ENCODE measurements at regions not wholly inside any gene's neighbourhood (a gene's known extent, or its start where the extent isn't known, plus 50 kb on each side); places are given as distances from the start of the nearest gene placed in this dataset.
"Not testable (repeated sequence)": the region's sequence is repeated elsewhere in the genome, so short reads cannot be mapped to it uniquely, and the experiment has no call there.

GRCh38 chr9:102461156-102461819, 533.8 kb upstream of the CYLC2 start:
- Histone ChIP-seq H3K36me3 (ENCODE audit: control insufficient read depth, insufficient read depth, low read length) (no peaks in the 10 kb centered on the region), H3K4me3 (ENCODE audit: low read depth, low read length) (no peak overlapping the region), H3K27me3 (ENCODE audit: control insufficient read depth, insufficient read depth, low read length) (no peaks in the 10 kb centered on the region), H3K27ac (ENCODE audit: low read depth, low read length) (no peak overlapping the region), H3K9me3 (ENCODE audit: control insufficient read depth, insufficient read depth, low read depth, low read length) (no peaks in the 10 kb centered on the region), H3K9ac (ENCODE audit: low read length) (no peak overlapping the region), H3K4me1 (ENCODE audit: control insufficient read depth, insufficient read depth, low read length) (no peaks in the 10 kb centered on the region)

- Histone ChIP-seq H3K36me3 (ENCODE audit: control insufficient read depth, insufficient read depth, low read length) (no peaks in the 10 kb centered on the region), H3K9ac (ENCODE audit: low read length) (no peak overlapping the region), H3K4me1 (ENCODE audit: control insufficient read depth, insufficient read depth, low read length) (no peaks in the 10 kb centered on the region), H3K4me3 (ENCODE audit: low read depth, low read length) (no peak overlapping the region), H3K27me3 (ENCODE audit: control insufficient read depth, insufficient read depth, low read length) (no peaks in the 10 kb centered on the region), H3K27ac (ENCODE audit: low read depth, low read length) (no peak overlapping the region), H3K9me3 (ENCODE audit: control insufficient read depth, insufficient read depth, low read depth, low read length) (no peaks in the 10 kb centered on the region)
Measured at GRCh38 chr9:102459828-102460227, 535.3 kb upstream of the CYLC2 start.

GRCh38 chr9:102456562-102456961, 538.6 kb upstream of the CYLC2 start:
- H3K36me3 ChIP-seq (ENCODE audit: control insufficient read depth, insufficient read depth, low read length): no peaks in the 10 kb centered on the region
- H3K9me3 ChIP-seq (ENCODE audit: control insufficient read depth, insufficient read depth, low read depth, low read length): no peaks in the 10 kb centered on the region
- no peaks in the 10 kb centered on the region for H3K4me1 ChIP-seq (ENCODE audit: control insufficient read depth, insufficient read depth, low read length)
- H3K27ac ChIP-seq (ENCODE audit: low read depth, low read length): no peak overlapping the region
- no peak overlapping the region for H3K4me3 ChIP-seq (ENCODE audit: low read depth, low read length)
- H3K9ac ChIP-seq (ENCODE audit: low read length): no peak overlapping the region
- no peaks in the 10 kb centered on the region for H3K27me3 ChIP-seq (ENCODE audit: control insufficient read depth, insufficient read depth, low read length)

GRCh38 chr9:102445906-102446305, 549.2 kb upstream of the CYLC2 start:
- Histone ChIP-seq H3K4me3 (ENCODE audit: low read depth, low read length) (no peak overlapping the region), H3K4me1 (ENCODE audit: control insufficient read depth, insufficient read depth, low read length) (no peaks in the 10 kb centered on the region), H3K27ac (ENCODE audit: low read depth, low read length) (no peak overlapping the region)

GRCh38 chr9:102445181-102445747, 549.9 kb upstream of the CYLC2 start:
- no peaks in the 10 kb centered on the region for H3K4me1 ChIP-seq (ENCODE audit: control insufficient read depth, insufficient read depth, low read length)
- no peak overlapping the region for H3K9ac ChIP-seq (ENCODE audit: low read length)
- H3K36me3 ChIP-seq (ENCODE audit: control insufficient read depth, insufficient read depth, low read length): no peaks in the 10 kb centered on the region
- H3K27me3 ChIP-seq (ENCODE audit: control insufficient read depth, insufficient read depth, low read length): no peaks in the 10 kb centered on the region
- no peak overlapping the region for H3K4me3 ChIP-seq (ENCODE audit: low read depth, low read length)
- no peak overlapping the region for H3K27ac ChIP-seq (ENCODE audit: low read depth, low read length)
- H3K9me3 ChIP-seq (ENCODE audit: control insufficient read depth, insufficient read depth, low read depth, low read length): no peaks in the 10 kb centered on the region

More at GRCh38 chr9:102445906-102446305, 549.2 kb upstream of the CYLC2 start:
- Histone ChIP-seq H3K36me3 (ENCODE audit: control insufficient read depth, insufficient read depth, low read length) (no peaks in the 10 kb centered on the region), H3K9me3 (ENCODE audit: control insufficient read depth, insufficient read depth, low read depth, low read length) (no peaks in the 10 kb centered on the region), H3K27me3 (ENCODE audit: control insufficient read depth, insufficient read depth, low read length) (no peaks in the 10 kb centered on the region), H3K9ac (ENCODE audit: low read length) (no peak overlapping the region)

GRCh38 chr9:102439583-102439982, 555.5 kb upstream of the CYLC2 start:
- no peak overlapping the region for H3K27ac ChIP-seq (ENCODE audit: low read depth, low read length)
- no peaks in the 10 kb centered on the region for H3K36me3 ChIP-seq (ENCODE audit: control insufficient read depth, insufficient read depth, low read length)
- H3K27me3 ChIP-seq (ENCODE audit: control insufficient read depth, insufficient read depth, low read length): no peaks in the 10 kb centered on the region
- no peak overlapping the region for H3K4me3 ChIP-seq (ENCODE audit: low read depth, low read length)
- no peaks in the 10 kb centered on the region for H3K9me3 ChIP-seq (ENCODE audit: control insufficient read depth, insufficient read depth, low read depth, low read length)
- peaks cover 3% of the 10 kb centered on the region; the same call in 1 of the 2 replicates for H3K4me1 ChIP-seq (ENCODE audit: control insufficient read depth, insufficient read depth, low read length)
- no peak overlapping the region for H3K9ac ChIP-seq (ENCODE audit: low read length)

GRCh38 chr9:102436599-102436998, 558.5 kb upstream of the CYLC2 start:
- H3K9ac ChIP-seq (ENCODE audit: low read length); H3K27me3 ChIP-seq (ENCODE audit: control insufficient read depth, insufficient read depth, low read length); H3K36me3 ChIP-seq (ENCODE audit: control insufficient read depth, insufficient read depth, low read length); H3K9me3 ChIP-seq (ENCODE audit: control insufficient read depth, insufficient read depth, low read depth, low read length); H3K4me1 ChIP-seq (ENCODE audit: control insufficient read depth, insufficient read depth, low read length); H3K27ac ChIP-seq (ENCODE audit: low read depth, low read length); H3K4me3 ChIP-seq (ENCODE audit: low read depth, low read length): not testable (repeated sequence)

- Histone ChIP-seq H3K9ac (ENCODE audit: low read length) (no peak overlapping the region), H3K9me3 (ENCODE audit: control insufficient read depth, insufficient read depth, low read depth, low read length) (no peaks in the 10 kb centered on the region), H3K27ac (ENCODE audit: low read depth, low read length) (no peak overlapping the region), H3K4me1 (ENCODE audit: control insufficient read depth, insufficient read depth, low read length) (peaks cover 7% of the 10 kb centered on the region; the same call in 1 of the 2 replicates), H3K36me3 (ENCODE audit: control insufficient read depth, insufficient read depth, low read length) (no peaks in the 10 kb centered on the region), H3K4me3 (ENCODE audit: low read depth, low read length) (no peak overlapping the region), H3K27me3 (ENCODE audit: control insufficient read depth, insufficient read depth, low read length) (no peaks in the 10 kb centered on the region)
Measured at GRCh38 chr9:102435427-102435826, 559.7 kb upstream of the CYLC2 start.

GRCh38 chr9:102434545-102434944, 560.6 kb upstream of the CYLC2 start:
- Histone ChIP-seq H3K27ac (ENCODE audit: low read depth, low read length) (no peak overlapping the region), H3K9ac (ENCODE audit: low read length) (no peak overlapping the region), H3K4me3 (ENCODE audit: low read depth, low read length) (no peak overlapping the region), H3K9me3 (ENCODE audit: control insufficient read depth, insufficient read depth, low read depth, low read length) (no peaks in the 10 kb centered on the region), H3K27me3 (ENCODE audit: control insufficient read depth, insufficient read depth, low read length) (no peaks in the 10 kb centered on the region), H3K4me1 (ENCODE audit: control insufficient read depth, insufficient read depth, low read length) (peaks cover 7% of the 10 kb centered on the region; the same call in 1 of the 2 replicates), H3K36me3 (ENCODE audit: control insufficient read depth, insufficient read depth, low read length) (no peaks in the 10 kb centered on the region)

GRCh38 chr9:102428305-102428704, 566.8 kb upstream of the CYLC2 start:
- Histone ChIP-seq H3K9me3 (ENCODE audit: control insufficient read depth, insufficient read depth, low read depth, low read length) (no peaks in the 10 kb centered on the region), H3K4me1 (ENCODE audit: control insufficient read depth, insufficient read depth, low read length) (no peaks in the 10 kb centered on the region), H3K27me3 (ENCODE audit: control insufficient read depth, insufficient read depth, low read length) (no peaks in the 10 kb centered on the region), H3K4me3 (ENCODE audit: low read depth, low read length) (no peak overlapping the region), H3K27ac (ENCODE audit: low read depth, low read length) (no peak overlapping the region), H3K9ac (ENCODE audit: low read length) (no peak overlapping the region), H3K36me3 (ENCODE audit: control insufficient read depth, insufficient read depth, low read length) (no peaks in the 10 kb centered on the region)

GRCh38 chr9:102416251-102416650, 578.9 kb upstream of the CYLC2 start:
- not testable (repeated sequence) for H3K9ac ChIP-seq (ENCODE audit: low read length); H3K27me3 ChIP-seq (ENCODE audit: control insufficient read depth, insufficient read depth, low read length); H3K4me3 ChIP-seq (ENCODE audit: low read depth, low read length); H3K4me1 ChIP-seq (ENCODE audit: control insufficient read depth, insufficient read depth, low read length); H3K27ac ChIP-seq (ENCODE audit: low read depth, low read length); H3K36me3 ChIP-seq (ENCODE audit: control insufficient read depth, insufficient read depth, low read length)
- H3K9me3 ChIP-seq (ENCODE audit: control insufficient read depth, insufficient read depth, low read depth, low read length): peaks cover 30% of the 10 kb centered on the region
